NOMO-1 treated with DMSO at 0.1 percent for 48 hours (cell line): ENCODE measurements at regions not wholly inside any gene's neighbourhood (a gene's known extent, or its start where the extent isn't known, plus 50 kb on each side); places are given as distances from the start of the nearest gene placed in this dataset.
"Not testable (repeated sequence)": the region's sequence is repeated elsewhere in the genome, so short reads cannot be mapped to it uniquely, and the experiment has no call there.

ENCODE experiments used
- DNase-seq: peaks from one replicate; lab custom pipeline; 2025; ENCODE audit not compliant: unreplicated experiment; lab: John Stamatoyannopoulos, UW

DNA sequence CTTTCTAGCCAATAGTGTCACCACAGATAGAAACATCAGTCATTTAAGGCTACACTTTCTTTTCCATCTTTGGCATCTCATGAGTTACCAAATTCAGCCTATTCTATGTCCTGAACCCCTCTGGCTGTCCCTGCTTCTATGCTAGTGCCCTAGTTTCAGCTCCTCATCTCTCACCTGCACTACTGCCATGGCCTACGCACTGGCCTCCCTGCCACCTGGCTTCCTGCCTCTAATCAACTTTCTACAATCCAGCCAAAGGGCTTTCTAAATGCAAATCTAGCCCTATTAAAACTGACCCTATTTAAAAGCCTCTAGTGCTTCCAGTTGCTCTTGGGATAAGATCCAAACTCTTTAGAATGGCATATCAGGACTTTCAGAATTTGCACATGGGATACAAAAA is 482.9 kb downstream of the TMEM38B start:
- DNase-seq, result no peak

- no peak for DNase-seq
Measured at GRCh38 chr9:106179191-106179590, 484.9 kb downstream of the TMEM38B start.

- DNase-seq, result not testable (repeated sequence)
Measured at GRCh38 chr9:106203815-106204516, 509.6 kb downstream of the TMEM38B start.

DNA sequence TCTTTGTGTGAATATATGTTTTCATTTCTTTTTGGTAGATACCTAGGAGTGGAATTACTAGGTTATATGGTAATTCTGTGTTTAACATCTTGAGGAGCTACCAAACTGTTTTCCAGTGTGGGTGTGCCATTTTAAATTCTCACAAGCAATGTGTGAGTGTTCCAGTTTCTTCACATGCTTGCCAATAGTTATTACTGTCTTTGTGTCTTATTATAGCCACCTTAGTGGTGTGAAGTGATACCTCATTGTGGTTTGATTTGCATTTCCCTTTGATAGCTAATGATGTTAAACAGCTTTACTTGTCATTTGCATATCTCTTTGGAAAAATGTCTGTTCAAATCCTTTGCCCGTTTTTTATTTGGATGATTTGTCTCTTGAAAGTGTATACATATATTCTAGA is 513.0 kb downstream of the TMEM38B start:
- no peak for DNase-seq

GRCh38 chr9:106218427-106218826 is 524.1 kb downstream of the TMEM38B start:
- DNase-seq, result no peak

GRCh38 chr9:106218854-106219253 is 524.5 kb downstream of the TMEM38B start:
- no peak for DNase-seq

GRCh38 chr9:106220415-106220814 is 526.1 kb downstream of the TMEM38B start:
- no peak for DNase-seq

GRCh38 chr9:106228861-106229260 is 534.5 kb downstream of the TMEM38B start:
- no peak for DNase-seq

GRCh38 chr9:106233116-106233515 is 538.8 kb downstream of the TMEM38B start:
- DNase-seq, result no peak

DNA sequence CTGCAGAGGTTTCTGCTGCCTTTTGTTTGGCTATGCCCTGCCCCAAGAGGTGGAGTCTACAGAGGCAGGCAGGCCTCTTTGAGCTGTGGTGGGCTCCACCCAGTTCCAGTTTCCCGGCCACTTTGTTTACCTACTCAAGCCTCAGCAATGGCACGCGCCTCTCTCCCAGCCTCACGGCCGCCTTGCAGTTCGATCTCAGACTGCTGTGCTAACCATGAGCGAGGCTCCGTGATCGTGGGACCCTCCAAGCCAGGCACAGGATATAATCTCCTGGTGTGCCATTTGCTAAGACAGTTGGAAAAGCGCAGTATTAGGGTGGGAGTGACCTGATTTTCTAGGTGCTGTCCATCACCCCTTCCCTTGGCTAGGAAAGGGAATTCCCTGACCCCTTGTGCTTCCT is 566.6 kb downstream of the TMEM38B start:
- not testable (repeated sequence) for DNase-seq

DNA sequence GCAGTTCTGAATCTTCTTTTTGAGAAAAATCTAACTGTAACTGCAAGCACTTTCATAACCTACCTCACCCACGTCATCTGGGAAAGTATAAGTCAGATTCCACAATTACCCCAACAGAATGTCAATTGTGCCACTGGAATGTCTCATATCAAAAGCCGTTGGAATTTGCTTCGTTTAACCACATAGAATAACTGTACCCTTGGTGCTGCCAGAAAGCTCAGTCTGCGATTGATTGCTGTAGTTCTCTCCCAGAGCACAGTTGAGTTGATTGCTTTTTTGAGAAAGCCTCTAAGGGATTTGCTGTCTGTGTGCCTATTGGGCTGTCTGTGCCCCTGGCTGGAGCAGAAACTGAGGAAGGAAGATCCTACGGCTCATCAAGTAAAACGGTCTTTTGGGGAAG is 583.6 kb downstream of the TMEM38B start:
- no peak for DNase-seq

DNA sequence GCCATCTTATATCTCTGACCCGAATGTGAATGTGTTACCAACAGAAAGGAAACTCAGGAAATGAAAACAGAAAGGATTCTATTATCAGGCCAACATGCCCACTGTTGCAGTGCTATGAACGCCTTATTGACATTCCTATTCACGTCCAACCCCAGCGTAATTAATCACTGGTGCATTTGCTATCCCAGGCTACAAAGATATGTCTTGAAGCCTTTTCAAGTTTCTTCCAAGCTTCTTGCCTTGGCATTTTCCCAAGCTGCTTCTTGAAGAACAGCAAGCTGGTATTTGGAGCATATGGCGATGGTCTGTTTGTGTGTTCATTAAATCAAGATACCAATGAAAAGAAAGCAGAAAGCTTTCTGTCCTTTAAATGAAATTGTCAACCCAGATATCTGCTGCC is 579.2 kb upstream of the ZNF462 start:
- no peak for DNase-seq

DNA sequence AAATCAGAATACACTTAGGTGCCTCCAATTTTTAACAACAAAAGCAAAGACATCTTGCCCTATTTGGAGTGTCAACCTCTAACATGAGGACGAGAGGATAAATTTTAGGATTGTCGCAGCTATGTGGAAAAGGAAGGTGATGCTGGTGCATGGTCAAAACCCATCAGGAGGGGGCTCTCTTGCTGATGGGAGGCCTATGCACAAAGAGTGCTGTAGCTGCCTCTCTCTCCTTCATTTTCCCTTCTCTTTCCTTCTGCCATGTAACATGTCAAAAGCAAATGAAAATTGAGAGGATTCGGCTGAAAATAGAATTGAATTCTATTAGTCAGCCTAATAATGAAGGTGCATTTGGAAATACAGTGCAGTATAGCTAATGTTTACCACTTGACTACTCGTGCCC is 578.7 kb upstream of the ZNF462 start:
- DNase-seq, result no peak

DNA sequence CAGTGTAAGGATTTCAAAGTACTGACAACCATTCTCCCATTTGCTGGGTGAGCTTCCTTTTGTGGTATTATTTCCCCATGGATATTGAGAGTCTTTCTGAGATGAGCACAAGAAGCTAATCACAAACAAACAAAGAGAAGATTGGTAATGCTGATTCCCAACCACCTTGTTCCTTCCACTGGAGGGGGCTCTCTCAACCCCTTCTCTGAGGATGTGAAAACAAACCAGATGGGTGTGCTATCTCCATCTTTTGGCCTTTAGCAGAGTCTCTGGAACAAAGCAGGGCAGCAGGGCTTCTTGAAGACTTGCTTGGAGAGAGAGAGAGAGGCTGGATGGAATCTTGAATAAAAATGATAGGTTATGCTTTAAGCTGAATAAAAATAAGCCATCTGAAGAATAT is 576.7 kb upstream of the ZNF462 start:
- DNase-seq, result peak; percentile 24

DNA sequence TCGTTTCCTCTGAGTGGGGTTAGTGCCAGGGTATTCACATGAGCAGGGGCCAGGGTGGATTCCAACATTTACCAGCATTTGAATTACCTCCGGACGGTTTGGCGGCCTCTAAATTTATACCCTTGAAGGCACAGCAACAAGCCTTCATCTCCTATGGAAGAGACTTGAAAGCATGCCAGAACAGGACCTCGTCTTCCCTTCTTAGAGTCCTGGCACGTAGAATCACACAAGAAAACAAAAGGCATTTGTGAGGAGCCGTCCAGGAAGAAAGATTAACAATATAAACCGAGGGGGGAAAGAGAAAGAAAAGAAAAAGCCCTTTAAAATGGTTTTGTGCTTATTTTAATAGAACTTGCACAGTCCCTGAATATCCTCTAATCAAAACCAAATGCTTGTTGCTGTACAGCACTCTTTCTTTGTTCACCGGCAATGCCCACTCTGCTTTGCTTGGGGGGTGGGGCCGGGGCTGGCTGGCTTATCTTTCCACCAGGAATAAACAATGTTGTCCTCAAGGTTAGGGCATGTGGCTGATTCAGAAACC is 575.8 kb upstream of the ZNF462 start:
- DNase-seq, result no peak

DNA sequence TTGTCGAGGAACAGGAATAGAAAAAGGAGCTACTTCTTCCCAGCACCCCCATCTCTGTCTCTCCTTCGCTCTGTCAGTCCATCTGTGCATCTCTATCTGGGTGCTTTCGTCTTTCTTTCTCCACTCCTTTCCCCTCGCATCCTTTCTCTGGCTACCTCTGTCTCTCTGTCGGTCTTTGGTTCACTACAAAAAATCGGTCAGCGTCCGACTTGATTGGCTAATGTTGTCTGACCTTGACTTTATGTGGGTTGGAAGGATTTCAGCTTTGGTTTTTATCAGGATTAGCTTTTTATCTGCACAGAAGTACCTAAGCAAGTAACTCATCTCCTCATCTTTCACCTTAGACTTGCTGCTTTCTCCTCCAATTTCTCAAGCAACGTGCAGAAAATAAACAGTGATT is 575.2 kb upstream of the ZNF462 start:
- DNase-seq, result no peak

GRCh38 chr9:106288689-106289088 is 574.3 kb upstream of the ZNF462 start:
- no peak for DNase-seq

DNA sequence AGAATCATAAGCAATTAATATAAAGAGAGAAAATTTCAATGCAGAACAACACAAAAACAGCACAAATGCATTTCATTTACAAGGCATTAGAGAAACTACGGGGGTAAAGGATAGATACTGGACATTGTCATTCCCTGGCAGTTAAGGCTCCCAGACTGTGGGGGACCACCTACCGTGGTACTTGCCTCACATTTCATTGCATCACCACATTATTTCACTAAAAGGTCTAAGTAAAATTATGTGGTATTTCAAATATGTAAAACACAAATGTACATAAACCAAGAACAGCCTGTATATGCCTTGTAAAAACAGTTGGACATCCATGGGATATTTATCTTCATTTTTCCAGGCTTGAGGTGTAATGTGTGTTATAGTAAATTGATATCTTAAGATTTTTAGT is 571.2 kb upstream of the ZNF462 start:
- no peak for DNase-seq

- no peak for DNase-seq
Measured at GRCh38 chr9:106296426-106296825, 566.5 kb upstream of the ZNF462 start.

- DNase-seq, result no peak
Measured at GRCh38 chr9:106298997-106299396, 564.0 kb upstream of the ZNF462 start.

DNA sequence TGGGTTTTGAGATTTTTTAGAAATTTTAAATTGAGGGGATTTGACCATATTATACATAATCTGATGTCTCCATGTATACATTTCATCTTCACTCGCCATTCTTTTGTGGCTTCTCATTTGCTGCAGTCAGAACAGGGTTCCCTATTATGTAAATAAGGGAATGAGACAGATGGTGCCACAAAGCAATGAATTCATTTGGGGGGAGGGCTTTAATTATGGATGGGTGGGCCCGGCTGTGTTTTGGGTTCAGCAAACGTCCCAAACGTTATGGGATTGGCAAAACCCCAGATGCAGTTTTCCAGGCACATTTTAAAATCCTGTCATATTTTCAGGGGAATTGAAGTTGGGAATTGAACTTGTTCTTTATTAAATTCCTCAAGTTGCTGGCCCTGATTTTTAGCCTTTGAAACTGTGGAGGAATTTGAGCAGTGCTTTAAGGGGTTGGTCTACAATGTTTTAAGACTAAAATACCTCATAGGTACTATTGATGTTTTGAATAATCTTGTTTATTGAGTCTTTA is 558.5 kb upstream of the ZNF462 start:
- DNase-seq, result no peak

DNA sequence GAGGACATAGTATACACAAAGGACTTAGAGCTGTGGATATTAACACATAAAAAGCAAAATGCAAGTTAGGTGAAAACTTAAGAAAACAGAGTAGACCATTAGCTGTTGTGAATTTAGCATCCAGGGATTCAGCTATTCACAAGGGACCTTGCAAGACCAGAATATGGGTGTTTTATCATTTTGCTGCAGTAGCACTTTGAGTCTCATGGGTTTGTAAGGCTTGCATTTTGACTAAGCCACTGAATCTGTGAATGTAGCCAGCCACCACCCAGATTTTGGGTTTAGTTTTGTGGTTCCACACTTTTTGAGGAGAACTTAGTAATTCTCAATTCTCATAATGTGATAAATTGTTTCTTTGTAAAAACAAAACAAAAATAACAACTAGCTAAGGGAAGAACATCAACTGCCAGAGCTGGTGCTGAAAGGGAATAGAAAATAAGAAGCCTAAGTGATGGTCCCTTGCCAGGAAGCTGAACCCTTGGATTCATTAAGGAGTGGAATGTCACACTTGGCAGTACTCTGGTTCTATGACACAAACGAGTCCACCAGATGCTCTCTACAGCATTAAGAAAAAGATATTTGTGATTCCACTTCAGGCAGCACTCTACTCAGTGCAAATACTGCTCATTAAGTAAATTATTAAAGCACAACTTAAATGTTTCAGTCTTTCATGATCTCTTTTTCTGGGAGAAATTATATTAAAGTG is 557.4 kb upstream of the ZNF462 start:
- no peak for DNase-seq
